A172 (cell line): ENCODE measurements at regions not wholly inside any gene's neighbourhood (a gene's known extent, or its start where the extent isn't known, plus 50 kb on each side); places are given as distances from the start of the nearest gene placed in this dataset.
A peak's percentile ranks its signal among the peaks of the same experiment; 100 is the strongest.

Experiments
- DNase-seq: peaks from one replicate; pipeline ENCODE4 v3.0.0-alpha.2; 2015; ENCODE audit warnings: low spot score

- peak; percentile 29 for DNase-seq
These were observed 370.3 kb downstream of the BMPER start for GRCh38 chr7:34275624-34276023.

GRCh38 chr7:34277016-34277802, 371.9 kb downstream of the BMPER start:
- peak; percentile 87 for DNase-seq

GRCh38 chr7:34277803-34278199, 372.5 kb downstream of the BMPER start:
- DNase-seq = peak; percentile 36

- peak; percentile 29 for DNase-seq
These were observed 375.9 kb downstream of the BMPER start for GRCh38 chr7:34281260-34281659.

GRCh38 chr7:34282271-34282670, 375.7 kb upstream of the NPSR1 start:
- DNase-seq = no peak

GRCh38 chr7:34296663-34297062, 361.4 kb upstream of the NPSR1 start:
- DNase-seq = no peak

GRCh38 chr7:34298492-34299013, 359.5 kb upstream of the NPSR1 start:
- DNase-seq = no peak

- no peak for DNase-seq
These were observed 359.0 kb upstream of the NPSR1 start for GRCh38 chr7:34299066-34299465.

- DNase-seq = no peak
These were observed 350.5 kb upstream of the NPSR1 start for GRCh38 chr7:34307540-34307939.

- DNase-seq = no peak
These were observed 349.4 kb upstream of the NPSR1 start for GRCh38 chr7:34308595-34308994.

GRCh38 chr7:34309116-34309515, 348.9 kb upstream of the NPSR1 start:
- DNase-seq = no peak

- no peak for DNase-seq
These were observed 348.4 kb upstream of the NPSR1 start for GRCh38 chr7:34309584-34309983.

GRCh38 chr7:34311591-34311990, 346.4 kb upstream of the NPSR1 start:
- DNase-seq = no peak

GRCh38 chr7:34312624-34313023, 345.4 kb upstream of the NPSR1 start:
- no peak for DNase-seq

GRCh38 chr7:34313289-34313688, 344.7 kb upstream of the NPSR1 start:
- DNase-seq = no peak

GRCh38 chr7:34315032-34315431, 343.0 kb upstream of the NPSR1 start:
- DNase-seq = peak; percentile 98

- DNase-seq = no peak
These were observed 341.0 kb upstream of the NPSR1 start for GRCh38 chr7:34317039-34317438.

GRCh38 chr7:34320412-34320811, 337.6 kb upstream of the NPSR1 start:
- no peak for DNase-seq

GRCh38 chr7:34320926-34321661, 336.9 kb upstream of the NPSR1 start:
- peak; percentile 84 for DNase-seq

- DNase-seq = no peak
These were observed 335.2 kb upstream of the NPSR1 start for GRCh38 chr7:34322841-34323240.

- peak; percentile 63 for DNase-seq
These were observed 330.3 kb upstream of the NPSR1 start for GRCh38 chr7:34327681-34328080.

- DNase-seq = no peak
These were observed 327.7 kb upstream of the NPSR1 start for GRCh38 chr7:34330308-34330707.

GRCh38 chr7:34331102-34331501, 326.9 kb upstream of the NPSR1 start:
- DNase-seq = no peak
